ENCODE measurements at regions not wholly inside any gene's neighbourhood (a gene's known extent, or its start where the extent isn't known, plus 50 kb on each side); places are given as distances from the start of the nearest gene placed in this dataset.

- TF ChIP-seq, protein P1, sequence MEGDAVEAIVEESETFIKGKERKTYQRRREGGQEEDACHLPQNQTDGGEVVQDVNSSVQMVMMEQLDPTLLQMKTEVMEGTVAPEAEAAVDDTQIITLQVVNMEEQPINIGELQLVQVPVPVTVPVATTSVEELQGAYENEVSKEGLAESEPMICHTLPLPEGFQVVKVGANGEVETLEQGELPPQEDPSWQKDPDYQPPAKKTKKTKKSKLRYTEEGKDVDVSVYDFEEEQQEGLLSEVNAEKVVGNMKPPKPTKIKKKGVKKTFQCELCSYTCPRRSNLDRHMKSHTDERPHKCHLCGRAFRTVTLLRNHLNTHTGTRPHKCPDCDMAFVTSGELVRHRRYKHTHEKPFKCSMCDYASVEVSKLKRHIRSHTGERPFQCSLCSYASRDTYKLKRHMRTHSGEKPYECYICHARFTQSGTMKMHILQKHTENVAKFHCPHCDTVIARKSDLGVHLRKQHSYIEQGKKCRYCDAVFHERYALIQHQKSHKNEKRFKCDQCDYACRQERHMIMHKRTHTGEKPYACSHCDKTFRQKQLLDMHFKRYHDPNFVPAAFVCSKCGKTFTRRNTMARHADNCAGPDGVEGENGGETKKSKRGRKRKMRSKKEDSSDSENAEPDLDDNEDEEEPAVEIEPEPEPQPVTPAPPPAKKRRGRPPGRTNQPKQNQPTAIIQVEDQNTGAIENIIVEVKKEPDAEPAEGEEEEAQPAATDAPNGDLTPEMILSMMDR (IDR thresholded peaks at IDR 0.05; ENCODE audit: low read depth, low read length) = no peak
- H3K9me3 ChIP-seq (ENCODE audit: severe bottlenecking) = peaks cover 7% of the 10 kb centered on the region
- H3K27ac ChIP-seq = no peak overlapping the region
- DNase-seq = no peak
- no peaks in the 10 kb centered on the region for H3K36me3 ChIP-seq
- H3K4me3 ChIP-seq (ENCODE audit: low read depth, low read length) = no peak overlapping the region
- no peaks in the 10 kb centered on the region for H3K27me3 ChIP-seq (ENCODE audit: insufficient read depth, low read depth, severe bottlenecking)
Measured at GRCh38 chr4:126894963-126895362, 737.8 kb upstream of the INTU start.

- H3K36me3 ChIP-seq = no peaks in the 10 kb centered on the region
- H3K27me3 ChIP-seq (ENCODE audit: insufficient read depth, low read depth, severe bottlenecking) = no peaks in the 10 kb centered on the region
- TF ChIP-seq, protein P1 (IDR thresholded peaks at IDR 0.05; ENCODE audit: low read depth, low read length) = no peak
- no peak overlapping the region for H3K4me3 ChIP-seq (ENCODE audit: low read depth, low read length)
- H3K27ac ChIP-seq = no peak overlapping the region
- H3K9me3 ChIP-seq (ENCODE audit: severe bottlenecking) = peaks cover 7% of the 10 kb centered on the region
- no peak for DNase-seq
Measured at GRCh38 chr4:126895988-126896570, 736.7 kb upstream of the INTU start.

DNA sequence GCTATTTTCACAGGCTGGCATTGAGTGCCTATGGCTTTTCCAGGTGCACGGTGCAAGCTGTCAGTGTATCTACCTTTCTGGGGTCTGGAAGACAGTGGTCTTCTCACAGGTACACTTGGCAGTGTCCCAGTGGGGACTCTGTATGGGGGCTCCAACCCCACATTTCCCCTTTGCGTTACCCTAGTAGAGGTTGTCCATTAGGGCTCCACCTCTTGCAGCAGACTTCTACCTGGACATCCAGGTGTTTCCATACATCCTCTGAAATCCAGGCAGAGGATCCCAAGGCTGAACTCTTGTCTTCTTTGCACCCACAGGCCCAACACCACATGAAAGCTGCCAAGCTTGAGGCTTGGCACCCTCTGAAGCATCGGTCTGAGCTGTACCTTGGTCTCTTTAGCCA, 735.7 kb upstream of the INTU start:
- no peak for DNase-seq
- Histone ChIP-seq H3K9me3 (ENCODE audit: severe bottlenecking) (peaks cover 7% of the 10 kb centered on the region), H3K36me3 (no peaks in the 10 kb centered on the region), H3K4me3 (ENCODE audit: low read depth, low read length) (no peak overlapping the region), H3K27ac (no peak overlapping the region), H3K27me3 (ENCODE audit: insufficient read depth, low read depth, severe bottlenecking) (no peaks in the 10 kb centered on the region)
- TF ChIP-seq, protein P1 (IDR thresholded peaks at IDR 0.05; ENCODE audit: low read depth, low read length) = no peak

GRCh38 chr4:126898815-126899214, 733.9 kb upstream of the INTU start:
- H3K4me3 ChIP-seq (ENCODE audit: low read depth, low read length) = no peak overlapping the region
- H3K27ac ChIP-seq = no peak overlapping the region
- DNase-seq = no peak
- no peaks in the 10 kb centered on the region for H3K36me3 ChIP-seq
- H3K9me3 ChIP-seq (ENCODE audit: severe bottlenecking) = peaks cover 7% of the 10 kb centered on the region
- H3K27me3 ChIP-seq (ENCODE audit: insufficient read depth, low read depth, severe bottlenecking) = no peaks in the 10 kb centered on the region
- TF ChIP-seq, protein P1 (IDR thresholded peaks at IDR 0.05; ENCODE audit: low read depth, low read length) = no peak

- no peak for DNase-seq
- TF ChIP-seq, protein P1 (IDR thresholded peaks at IDR 0.05; ENCODE audit: low read depth, low read length) = no peak
- no peak overlapping the region for H3K27ac ChIP-seq
- H3K36me3 ChIP-seq = no peaks in the 10 kb centered on the region
- peaks cover 7% of the 10 kb centered on the region for H3K9me3 ChIP-seq (ENCODE audit: severe bottlenecking)
- no peaks in the 10 kb centered on the region for H3K27me3 ChIP-seq (ENCODE audit: insufficient read depth, low read depth, severe bottlenecking)
- H3K4me3 ChIP-seq (ENCODE audit: low read depth, low read length) = no peak overlapping the region
Measured at GRCh38 chr4:126899331-126899801, 733.4 kb upstream of the INTU start.

- TF ChIP-seq, protein P1 (IDR thresholded peaks at IDR 0.05; ENCODE audit: low read depth, low read length) = no peak
- Histone ChIP-seq H3K4me3 (ENCODE audit: low read depth, low read length) (no peak overlapping the region), H3K27me3 (ENCODE audit: insufficient read depth, low read depth, severe bottlenecking) (no peaks in the 10 kb centered on the region), H3K9me3 (ENCODE audit: severe bottlenecking) (no peaks in the 10 kb centered on the region), H3K27ac (no peak overlapping the region), H3K36me3 (no peaks in the 10 kb centered on the region)
- DNase-seq = no peak
Measured at GRCh38 chr4:126906466-126906865, 726.3 kb upstream of the INTU start.
